ENCODE measurements at regions not wholly inside any gene's neighbourhood (a gene's known extent, or its start where the extent isn't known, plus 50 kb on each side); places are given as distances from the start of the nearest gene placed in this dataset.
"Not testable (repeated sequence)": the region's sequence is repeated elsewhere in the genome, so short reads cannot be mapped to it uniquely, and the experiment has no call there.

GRCh38 chr17:20668316-20668715 is 88.8 kb downstream of the CDRT15L2 start:
- DNase-seq; CTCF ChIA-PET; H3K4me3 Mint-ChIP-seq; H3K4me1 Mint-ChIP-seq (ENCODE audit: low read depth); H3K27ac Mint-ChIP-seq; H3K9me3 Mint-ChIP-seq (ENCODE audit: insufficient read depth); H3K36me3 Mint-ChIP-seq (ENCODE audit: low read depth); POLR2A ChIA-PET; H3K27me3 Mint-ChIP-seq (ENCODE audit: low read depth); ATAC-seq: not testable (repeated sequence)

GRCh38 chr17:20668868-20669267 is 89.3 kb downstream of the CDRT15L2 start:
- H3K36me3 Mint-ChIP-seq (ENCODE audit: low read depth); H3K4me1 Mint-ChIP-seq (ENCODE audit: low read depth); H3K27me3 Mint-ChIP-seq (ENCODE audit: low read depth); H3K27ac Mint-ChIP-seq; POLR2A ChIA-PET; ATAC-seq; DNase-seq; H3K4me3 Mint-ChIP-seq; CTCF ChIA-PET; H3K9me3 Mint-ChIP-seq (ENCODE audit: insufficient read depth): not testable (repeated sequence)

- H3K4me1 Mint-ChIP-seq (ENCODE audit: low read depth); POLR2A ChIA-PET; H3K4me3 Mint-ChIP-seq; CTCF ChIA-PET; ATAC-seq; DNase-seq; H3K9me3 Mint-ChIP-seq (ENCODE audit: insufficient read depth); H3K36me3 Mint-ChIP-seq (ENCODE audit: low read depth); H3K27ac Mint-ChIP-seq; H3K27me3 Mint-ChIP-seq (ENCODE audit: low read depth): not testable (repeated sequence)
These were observed 91.0 kb downstream of the CDRT15L2 start for GRCh38 chr17:20670506-20670905.

- POLR2A ChIA-PET; H3K4me3 Mint-ChIP-seq; DNase-seq; H3K4me1 Mint-ChIP-seq (ENCODE audit: low read depth); H3K27me3 Mint-ChIP-seq (ENCODE audit: low read depth); CTCF ChIA-PET; H3K27ac Mint-ChIP-seq; ATAC-seq; H3K9me3 Mint-ChIP-seq (ENCODE audit: insufficient read depth); H3K36me3 Mint-ChIP-seq (ENCODE audit: low read depth): not testable (repeated sequence)
These were observed 94.8 kb downstream of the CDRT15L2 start for GRCh38 chr17:20674374-20674773.

GRCh38 chr17:20675707-20676106 is 96.2 kb downstream of the CDRT15L2 start:
- CTCF ChIA-PET; DNase-seq; H3K27me3 Mint-ChIP-seq (ENCODE audit: low read depth); H3K9me3 Mint-ChIP-seq (ENCODE audit: insufficient read depth); H3K4me3 Mint-ChIP-seq; H3K4me1 Mint-ChIP-seq (ENCODE audit: low read depth); POLR2A ChIA-PET; ATAC-seq; H3K27ac Mint-ChIP-seq; H3K36me3 Mint-ChIP-seq (ENCODE audit: low read depth): not testable (repeated sequence)

GRCh38 chr17:20676656-20677055 is 97.1 kb downstream of the CDRT15L2 start:
- H3K9me3 Mint-ChIP-seq (ENCODE audit: insufficient read depth); H3K36me3 Mint-ChIP-seq (ENCODE audit: low read depth); CTCF ChIA-PET; H3K4me3 Mint-ChIP-seq; H3K4me1 Mint-ChIP-seq (ENCODE audit: low read depth); DNase-seq; ATAC-seq; POLR2A ChIA-PET; H3K27ac Mint-ChIP-seq; H3K27me3 Mint-ChIP-seq (ENCODE audit: low read depth): not testable (repeated sequence)

- H3K27ac Mint-ChIP-seq; POLR2A ChIA-PET; CTCF ChIA-PET; H3K27me3 Mint-ChIP-seq (ENCODE audit: low read depth); H3K36me3 Mint-ChIP-seq (ENCODE audit: low read depth); DNase-seq; H3K9me3 Mint-ChIP-seq (ENCODE audit: insufficient read depth); ATAC-seq; H3K4me3 Mint-ChIP-seq; H3K4me1 Mint-ChIP-seq (ENCODE audit: low read depth): not testable (repeated sequence)
These were observed 97.9 kb downstream of the CDRT15L2 start for GRCh38 chr17:20677469-20677868.

GRCh38 chr17:20678424-20678823 is 98.9 kb downstream of the CDRT15L2 start:
- H3K4me3 Mint-ChIP-seq; DNase-seq; H3K4me1 Mint-ChIP-seq (ENCODE audit: low read depth); H3K27me3 Mint-ChIP-seq (ENCODE audit: low read depth); POLR2A ChIA-PET; ATAC-seq; H3K9me3 Mint-ChIP-seq (ENCODE audit: insufficient read depth); H3K36me3 Mint-ChIP-seq (ENCODE audit: low read depth); CTCF ChIA-PET; H3K27ac Mint-ChIP-seq: not testable (repeated sequence)

GRCh38 chr17:20681746-20682722 is 102.5 kb downstream of the CDRT15L2 start:
- CTCF ChIA-PET, H3K4me3 Mint-ChIP-seq, DNase-seq: not testable (repeated sequence)

GRCh38 chr17:20683651-20684229 is 104.2 kb downstream of the CDRT15L2 start:
- POLR2A ChIA-PET; H3K9me3 Mint-ChIP-seq (ENCODE audit: insufficient read depth); H3K4me1 Mint-ChIP-seq (ENCODE audit: low read depth); DNase-seq; H3K27ac Mint-ChIP-seq; ATAC-seq; H3K27me3 Mint-ChIP-seq (ENCODE audit: low read depth); H3K4me3 Mint-ChIP-seq; H3K36me3 Mint-ChIP-seq (ENCODE audit: low read depth); CTCF ChIA-PET: not testable (repeated sequence)

More at GRCh38 chr17:20681746-20682722, 102.5 kb downstream of the CDRT15L2 start:
- H3K27me3 Mint-ChIP-seq (ENCODE audit: low read depth); H3K27ac Mint-ChIP-seq; ATAC-seq; H3K9me3 Mint-ChIP-seq (ENCODE audit: insufficient read depth); POLR2A ChIA-PET; H3K4me1 Mint-ChIP-seq (ENCODE audit: low read depth); H3K36me3 Mint-ChIP-seq (ENCODE audit: low read depth): not testable (repeated sequence)

- POLR2A ChIA-PET; ATAC-seq; H3K4me1 Mint-ChIP-seq (ENCODE audit: low read depth); DNase-seq; H3K4me3 Mint-ChIP-seq; H3K27ac Mint-ChIP-seq; H3K9me3 Mint-ChIP-seq (ENCODE audit: insufficient read depth); H3K27me3 Mint-ChIP-seq (ENCODE audit: low read depth); CTCF ChIA-PET; H3K36me3 Mint-ChIP-seq (ENCODE audit: low read depth): not testable (repeated sequence)
These were observed 105.5 kb downstream of the CDRT15L2 start for GRCh38 chr17:20684975-20685374.

- ATAC-seq; H3K27ac Mint-ChIP-seq; CTCF ChIA-PET; H3K4me3 Mint-ChIP-seq; DNase-seq; H3K36me3 Mint-ChIP-seq (ENCODE audit: low read depth); H3K27me3 Mint-ChIP-seq (ENCODE audit: low read depth); H3K9me3 Mint-ChIP-seq (ENCODE audit: insufficient read depth); H3K4me1 Mint-ChIP-seq (ENCODE audit: low read depth); POLR2A ChIA-PET: not testable (repeated sequence)
These were observed 108.1 kb downstream of the CDRT15L2 start for GRCh38 chr17:20687584-20687983.

All from activated CD8-positive, alpha-beta T cell treated with anti-CD3 and anti-CD28 coated beads, Interleukin-2, amount 10 ng/mL, durations not matched to agents 7 days and 5 days (primary cell).